Lung (tissue), 11 donors: ENCODE measurements at regions not wholly inside any gene's neighbourhood (a gene's known extent, or its start where the extent isn't known, plus 50 kb on each side); places are given as distances from the start of the nearest gene placed in this dataset.

Experiments
- ATAC-seq: fragments of 200-7000 bp; cut with Tn5 transposase; one replicate; pipeline ENCODE4 v1.9.1; 2020; ENCODE audit warnings: moderate number of reproducible peaks; ENCODE audit not compliant: insufficient read depth, low FRiP score
- DNase-seq, 3 donors: peaks; one replicate each; pipeline ENCODE4 v3.0.0-alpha.2; 2013 to 2017
- H3K27ac ChIP-seq, 2 donors: one replicate each; pipeline ENCODE4 v1.5.1; 2013; ENCODE audit warnings: mild to moderate bottlenecking in 2 of 2, moderate library complexity in 2 of 2, control low read depth in 1 of 2, inconsistent platforms in 1 of 2, low read depth in 1 of 2, low read length in 1 of 2
- H3K27me3 ChIP-seq, 3 donors: one replicate each; pipeline ENCODE4 v1.5.1; 2013; ENCODE audit warnings: low read length in 2 of 3; ENCODE audit not compliant: control insufficient read depth in 3 of 3, insufficient read depth in 3 of 3
- H3K36me3 ChIP-seq, 4 donors: one replicate each; pipeline ENCODE4 v1.5.1; 2013; ENCODE audit warnings: low read length in 4 of 4, mild to moderate bottlenecking in 1 of 4, moderate library complexity in 1 of 4; ENCODE audit not compliant: control insufficient read depth in 4 of 4, insufficient read depth in 4 of 4
- H3K4me1 ChIP-seq, 5 donors: one replicate each; pipeline ENCODE4 v1.5.1; 2013; ENCODE audit warnings: low read length in 5 of 5, mild to moderate bottlenecking in 2 of 5, moderate library complexity in 1 of 5; ENCODE audit not compliant: control insufficient read depth in 5 of 5, insufficient read depth in 5 of 5
- H3K4me3 ChIP-seq: one replicate; pipeline ENCODE4 v1.5.1; 2013; ENCODE audit warnings: mild to moderate bottlenecking, control low read depth, moderate library complexity
- H3K9ac ChIP-seq, 2 donors: one replicate each; pipeline ENCODE4 v1.5.1; 2013; ENCODE audit warnings: low read length in 2 of 2, control low read depth in 1 of 2; ENCODE audit not compliant: insufficient read depth in 1 of 2
- H3K9me3 ChIP-seq, 4 donors: one replicate each; pipeline ENCODE4 v1.5.1; 2013; ENCODE audit warnings: low read length in 3 of 4, mild to moderate bottlenecking in 1 of 4, moderate library complexity in 1 of 4; ENCODE audit not compliant: control insufficient read depth in 4 of 4, insufficient read depth in 3 of 4
- CTCF ChIP-seq: IDR thresholded peaks from 2 replicates; pipeline ENCODE4 v1.5.1; 2012; ENCODE audit warnings: mild to moderate bottlenecking; ENCODE audit errors: control extremely low read depth, extremely low read depth
- WGBS, 2 donors: extraction: QIAGEN DNeasy Blood & Tissue Kit; methylation state at CpG; one replicate each; pipeline ENCODE4 v1.1.7; 2013; 5-methylcytosine and 5-hydroxymethylcytosine counted together
- donor health status: control.
- donor health status: control.
- donor health status: Bipolar disorder and iron deficiency.
- donor health status: healthy.
- donor health status: DM: yes; HTN: yes; CAD: no.

DNA sequence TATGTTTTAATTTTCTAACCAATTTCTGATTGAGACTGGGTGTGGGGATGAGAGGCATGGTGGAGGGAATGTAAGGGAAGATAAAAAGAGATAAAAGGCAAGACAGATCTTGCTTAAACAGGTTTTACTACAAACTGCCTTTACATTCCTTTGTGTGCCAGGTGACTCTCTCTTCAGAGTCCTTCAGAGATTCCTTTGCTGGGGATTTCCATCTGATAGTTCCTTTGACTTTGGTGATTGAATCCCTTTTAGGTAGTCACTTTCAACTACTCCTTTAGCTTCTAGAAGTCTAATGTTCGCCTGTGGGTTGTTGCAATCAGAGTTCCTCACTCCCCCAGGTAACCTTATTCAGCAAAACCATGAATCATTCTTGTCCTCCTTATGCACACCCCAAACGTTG, 283.3 kb upstream of the MANEA start:
- no peak overlapping the region for H3K4me3 ChIP-seq
- ATAC-seq = no peak
- no peaks in the 10 kb centered on the region for H3K9me3 ChIP-seq
- no peaks in the 10 kb centered on the region for H3K36me3 ChIP-seq
- WGBS, 2 donors = 45 to 55% methylated on average over 2 of the region's 2 CpGs
- no peaks in the 10 kb centered on the region for H3K4me1 ChIP-seq
- H3K27ac ChIP-seq = no peak overlapping the region
- no peak for DNase-seq
- no peak for TF ChIP-seq CTCF
- H3K27me3 ChIP-seq = peaks cover 0 to 3% (median 0%) of the 10 kb centered on the region in 3 donors
- no peak overlapping the region for H3K9ac ChIP-seq

- peaks cover 0 to 2% (median 0%) of the 10 kb centered on the region in 4 donors for H3K9me3 ChIP-seq
- H3K4me1 ChIP-seq = no peaks in the 10 kb centered on the region
- ATAC-seq (no peak), DNase-seq (no peak)
- H3K36me3 ChIP-seq = no peaks in the 10 kb centered on the region
- H3K9ac ChIP-seq = no peak overlapping the region
- no peaks in the 10 kb centered on the region for H3K27me3 ChIP-seq
- H3K27ac ChIP-seq = no peak overlapping the region
- TF ChIP-seq CTCF = no peak
- no peak overlapping the region for H3K4me3 ChIP-seq
- 72 to 77% methylated on average over 3 of the region's 3 CpGs for WGBS, 2 donors
Measured at GRCh38 chr6:95309545-95309944, 267.8 kb upstream of the MANEA start.

GRCh38 chr6:95318137-95318536, 259.2 kb upstream of the MANEA start:
- H3K4me3 ChIP-seq = no peak overlapping the region
- WGBS, 2 donors = 77 to 87% methylated on average over 1 of the region's 1 CpG
- H3K36me3 ChIP-seq = no peaks in the 10 kb centered on the region
- TF ChIP-seq CTCF = no peak
- H3K27me3 ChIP-seq = no peaks in the 10 kb centered on the region
- no peaks in the 10 kb centered on the region for H3K9me3 ChIP-seq
- H3K4me1 ChIP-seq = no peaks in the 10 kb centered on the region
- DNase-seq (no peak), ATAC-seq (no peak)
- no peak overlapping the region for H3K9ac ChIP-seq
- no peak overlapping the region for H3K27ac ChIP-seq

DNA sequence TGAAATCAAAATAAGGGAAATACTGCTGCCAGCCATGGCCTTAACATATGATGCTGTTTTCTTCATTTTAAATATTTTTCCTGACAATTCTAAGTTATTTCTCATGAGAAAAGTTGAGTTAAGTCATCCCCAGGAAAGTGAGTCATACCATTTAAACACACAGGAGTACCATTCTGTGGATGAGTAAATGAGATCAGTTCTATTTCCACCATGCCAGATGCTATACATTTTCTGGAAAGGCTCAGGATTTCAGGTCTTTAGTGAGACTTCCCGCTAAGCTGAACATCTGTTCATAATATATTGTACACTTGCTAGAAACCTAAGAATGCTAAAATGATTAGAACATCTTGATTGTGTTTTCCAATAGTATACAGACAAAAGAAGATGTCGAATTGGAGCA, 256.2 kb upstream of the MANEA start:
- Histone ChIP-seq H3K4me1 (no peaks in the 10 kb centered on the region), H3K27ac (no peak overlapping the region), H3K36me3 (no peaks in the 10 kb centered on the region), H3K9me3 (no peaks in the 10 kb centered on the region), H3K4me3 (no peak overlapping the region), H3K27me3 (no peaks in the 10 kb centered on the region), H3K9ac (no peak overlapping the region)
- DNase-seq = no peak
- WGBS, 2 donors = 70 to 83% methylated on average over 2 of the region's 2 CpGs
- TF ChIP-seq CTCF = no peak
- no peak for ATAC-seq
